HEK293 (cell line): ENCODE measurements at regions not wholly inside any gene's neighbourhood (a gene's known extent, or its start where the extent isn't known, plus 50 kb on each side); places are given as distances from the start of the nearest gene placed in this dataset.
"Not testable (repeated sequence)": the region's sequence is repeated elsewhere in the genome, so short reads cannot be mapped to it uniquely, and the experiment has no call there.

Experiments
- CTCF ChIA-PET: fragments of 350-600 bp; formaldehyde crosslinking; extraction: SDS; loops from one replicate; lab custom pipeline; 2021; ENCODE audit warnings: antibody characterized with exemption; lab: Yijun Ruan, JAX
- POLR2A ChIA-PET: fragments of 300-600 bp; formaldehyde crosslinking; extraction: SDS; loops from one replicate; lab custom pipeline; 2020; ENCODE audit warnings: antibody characterized with exemption, inconsistent platforms; lab: Yijun Ruan, JAX
- H3K27ac ChIP-seq: fragments of 200-500 bp; sonication (Bioruptor generic); 2 replicates; pipeline ENCODE4 v1.5.1; 2014; ENCODE audit warnings: low read depth, low read length, control low read depth, inconsistent platforms; ENCODE audit errors: extremely low read depth
- H3K36me3 ChIP-seq, 2 experiments: fragments of 200-500 bp in 1 of 2; sonication (Bioruptor generic) in 1 of 2; 1 replicate in 1 of 2; 2 replicates in 1 of 2; pipeline ENCODE4 v1.5.1; 2014 to 2017; ENCODE audit warnings: inconsistent platforms in 2 of 2, low read length in 2 of 2; ENCODE audit not compliant: control insufficient read depth in 2 of 2, insufficient read depth in 1 of 2
- H3K4me1 ChIP-seq: fragments of 200-500 bp; sonication (Bioruptor generic); 2 replicates; pipeline ENCODE4 v1.5.1; 2014; ENCODE audit warnings: mild to moderate bottlenecking, low read length, inconsistent platforms; ENCODE audit not compliant: control insufficient read depth, insufficient read depth
- H3K4me3 ChIP-seq: 2 replicates; pipeline ENCODE4 v1.5.1; 2011; ENCODE audit warnings: low read depth, mild to moderate bottlenecking, control low read depth, low read length, moderate library complexity
- H3K9me3 ChIP-seq: fragments of 200-500 bp; sonication (Bioruptor generic); 2 replicates; pipeline ENCODE4 v1.5.1; 2014; ENCODE audit warnings: low read depth, low read length, inconsistent platforms; ENCODE audit not compliant: control insufficient read depth, insufficient read depth
- GFI1B ChIP-seq: fragments of 450-650 bp; formaldehyde crosslinking; IDR thresholded peaks from 2 replicates; pipeline ENCODE4 v1.5.1; 2016; ENCODE audit warnings: missing biosample characterization, missing genetic modification characterization
- HOXA7 ChIP-seq: sonication (generic); formaldehyde crosslinking; IDR thresholded peaks from 2 replicates; pipeline ENCODE4 v1.8.1; 2022; ENCODE audit warnings: missing genetic modification reagents, borderline replicate concordance
- MYNN ChIP-seq: fragments of 450-650 bp; formaldehyde crosslinking; IDR thresholded peaks from 2 replicates; pipeline ENCODE4 v1.5.1; 2016; ENCODE audit warnings: missing biosample characterization, missing genetic modification characterization, borderline replicate concordance
- OVOL3 ChIP-seq: fragments of 450-650 bp; formaldehyde crosslinking; IDR thresholded peaks from 2 replicates; pipeline ENCODE4 v1.5.1; 2016; ENCODE audit warnings: missing biosample characterization, missing genetic modification characterization
- SCRT2 ChIP-seq: fragments of 450-650 bp; formaldehyde crosslinking; IDR thresholded peaks from 2 replicates; pipeline ENCODE4 v1.5.1; 2016; ENCODE audit warnings: missing biosample characterization, missing genetic modification characterization
- TCF7L2 ChIP-seq: IDR thresholded peaks from 2 replicates; pipeline ENCODE4 v1.6.1; 2011; ENCODE audit warnings: low read depth, mild to moderate bottlenecking, inconsistent platforms, low read length, moderate library complexity, borderline replicate concordance
- YY1 ChIP-seq: fragments of 450-650 bp; formaldehyde crosslinking; IDR thresholded peaks from 2 replicates; pipeline ENCODE4 v1.5.1; 2018; ENCODE audit warnings: missing biosample characterization, missing genetic modification characterization
- ZBTB17 ChIP-seq: fragments of 450-650 bp; formaldehyde crosslinking; IDR thresholded peaks from 2 replicates; pipeline ENCODE4 v1.5.1; 2016; ENCODE audit warnings: missing biosample characterization, missing genetic modification characterization
- ZEB2 ChIP-seq: fragments of 450-650 bp; formaldehyde crosslinking; IDR thresholded peaks from 2 replicates; pipeline ENCODE4 v1.5.1; 2016; ENCODE audit warnings: missing biosample characterization, missing genetic modification characterization
- ZNF10 ChIP-seq: fragments of 450-650 bp; formaldehyde crosslinking; IDR thresholded peaks from 2 replicates; pipeline ENCODE4 v1.5.1; 2017; ENCODE audit warnings: missing biosample characterization, missing genetic modification characterization
- ZNF155 ChIP-seq: fragments of 450-650 bp; formaldehyde crosslinking; IDR thresholded peaks from 2 replicates; pipeline ENCODE4 v1.5.1; 2016; ENCODE audit warnings: missing biosample characterization, missing genetic modification characterization
- ZNF169 ChIP-seq: fragments of 450-650 bp; formaldehyde crosslinking; IDR thresholded peaks from 2 replicates; pipeline ENCODE4 v1.5.1; 2016; ENCODE audit warnings: missing biosample characterization, missing genetic modification characterization
- ZNF223 ChIP-seq: fragments of 450-650 bp; formaldehyde crosslinking; IDR thresholded peaks from 2 replicates; pipeline ENCODE4 v1.5.1; 2016; ENCODE audit warnings: missing biosample characterization, missing genetic modification characterization
- ZNF266 ChIP-seq: fragments of 450-650 bp; formaldehyde crosslinking; IDR thresholded peaks from 2 replicates; pipeline ENCODE4 v1.5.1; 2016; ENCODE audit warnings: missing biosample characterization, missing genetic modification characterization, low read depth
- ZNF280C ChIP-seq: fragments of 450-650 bp; formaldehyde crosslinking; IDR thresholded peaks from 2 replicates; pipeline ENCODE4 v1.5.1; 2016; ENCODE audit warnings: missing biosample characterization, missing genetic modification characterization
- ZNF510 ChIP-seq: fragments of 450-650 bp; formaldehyde crosslinking; IDR thresholded peaks from 2 replicates; pipeline ENCODE4 v1.5.1; 2018; ENCODE audit warnings: mild to moderate bottlenecking, missing genetic modification characterization, missing biosample characterization; ENCODE audit not compliant: insufficient replicate concordance
- ZNF529 ChIP-seq: fragments of 450-650 bp; formaldehyde crosslinking; IDR thresholded peaks from 2 replicates; pipeline ENCODE4 v1.5.1; 2017; ENCODE audit warnings: missing genetic modification characterization, missing biosample characterization; ENCODE audit not compliant: insufficient replicate concordance
- ZNF548 ChIP-seq: fragments of 450-650 bp; formaldehyde crosslinking; IDR thresholded peaks from 2 replicates; pipeline ENCODE4 v1.5.1; 2016; ENCODE audit warnings: missing biosample characterization, missing genetic modification characterization
- ZNF623 ChIP-seq: fragments of 450-650 bp; formaldehyde crosslinking; IDR thresholded peaks from 2 replicates; pipeline ENCODE4 v1.5.1; 2016; ENCODE audit warnings: missing biosample characterization, missing genetic modification characterization
- ZNF626 ChIP-seq: fragments of 450-650 bp; sonication (Bioruptor Pico); formaldehyde crosslinking; IDR thresholded peaks from 2 replicates; pipeline ENCODE4 v1.5.1; 2018; ENCODE audit warnings: missing biosample characterization, missing genetic modification characterization, inconsistent platforms
- ZNF639 ChIP-seq: fragments of 450-650 bp; formaldehyde crosslinking; IDR thresholded peaks from 2 replicates; pipeline ENCODE4 v1.5.1; 2016; ENCODE audit warnings: missing biosample characterization, missing genetic modification characterization
- ZNF791 ChIP-seq: fragments of 450-650 bp; formaldehyde crosslinking; IDR thresholded peaks from 2 replicates; pipeline ENCODE4 v1.5.1; 2016; ENCODE audit warnings: missing biosample characterization, missing genetic modification characterization
- TF ChIP-seq, protein P1 (sequence below): fragments of 450-650 bp; formaldehyde crosslinking; conservative IDR thresholded peaks from 2 replicates; pipeline ENCODE4 v1.5.1; 2016; ENCODE audit warnings: low read depth, missing biosample characterization, missing genetic modification characterization

DNA sequence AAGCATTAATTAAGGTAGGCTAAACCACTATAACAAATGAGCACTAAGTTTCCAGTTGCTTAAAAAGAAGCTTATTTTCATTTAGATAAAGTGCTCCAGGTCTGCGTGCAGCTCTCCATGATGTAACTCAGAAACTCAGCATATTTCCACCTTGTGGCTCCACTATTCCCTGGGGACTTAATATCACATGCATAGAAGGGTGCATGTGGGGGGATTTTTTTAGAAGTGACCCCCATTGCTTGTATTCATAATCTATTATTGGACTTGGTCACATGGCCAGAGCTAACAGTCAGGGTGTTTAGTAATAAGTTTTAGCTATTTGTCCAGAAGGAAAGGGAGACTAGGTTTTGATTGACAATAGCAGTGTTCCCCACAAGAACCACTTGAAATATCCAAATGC is 86.8 kb downstream of the TMCO5A start:
- no peak for TF ChIP-seq ZNF791 (tag by site-specific recombination)
- no peak for TF ChIP-seq YY1 (tag by site-specific recombination)
- no peak for TF ChIP-seq ZNF623 (tag by site-specific recombination)
- no peak for TF ChIP-seq ZNF548 (tag by site-specific recombination)
- TF ChIP-seq ZNF280C: no peak
- no peak for TF ChIP-seq ZEB2 (tag by site-specific recombination)
- no peak for TF ChIP-seq ZNF266 (tag by site-specific recombination)
- no peak for TF ChIP-seq ZNF155 (tag by site-specific recombination)
- ChIA-PET CTCF (interaction anchor here (0.8 kb wide), 2 partner anchors 419 to 670 kb away, joined by 3 to 4 read pairs; no protein-coding TSS in a partner anchor), POLR2A (no interaction called here)
- Histone ChIP-seq H3K4me3 (no peak overlapping the region), H3K36me3 (no peaks in the 10 kb centered on the region), H3K27ac (no peak overlapping the region), H3K4me1 (no peaks in the 10 kb centered on the region), H3K9me3 (no peaks in the 10 kb centered on the region)

- Histone ChIP-seq H3K4me1 (no peaks in the 10 kb centered on the region), H3K27ac (no peak overlapping the region), H3K9me3 (no peaks in the 10 kb centered on the region), H3K4me3 (no peak overlapping the region)
- ChIA-PET CTCF (no interaction called here), POLR2A (no interaction called here)
- TF ChIP-seq ZNF223 (tag by site-specific recombination) (no peak), GFI1B (tag by site-specific recombination) (no peak), ZBTB17 (tag by site-specific recombination) (no peak), ZNF510 (tag by site-specific recombination) (no peak), SCRT2 (tag by site-specific recombination) (no peak), ZNF10 (no peak), ZNF626 (tag by site-specific recombination) (no peak), OVOL3 (tag by site-specific recombination) (no peak), ZNF529 (no peak), TCF7L2 (no peak), MYNN (tag by site-specific recombination) (no peak), ZNF639 (tag by site-specific recombination) (no peak), HOXA7 (CRISPR knock-in tag) (no peak), ZNF169 (tag by site-specific recombination) (no peak)
- TF ChIP-seq, protein P1, sequence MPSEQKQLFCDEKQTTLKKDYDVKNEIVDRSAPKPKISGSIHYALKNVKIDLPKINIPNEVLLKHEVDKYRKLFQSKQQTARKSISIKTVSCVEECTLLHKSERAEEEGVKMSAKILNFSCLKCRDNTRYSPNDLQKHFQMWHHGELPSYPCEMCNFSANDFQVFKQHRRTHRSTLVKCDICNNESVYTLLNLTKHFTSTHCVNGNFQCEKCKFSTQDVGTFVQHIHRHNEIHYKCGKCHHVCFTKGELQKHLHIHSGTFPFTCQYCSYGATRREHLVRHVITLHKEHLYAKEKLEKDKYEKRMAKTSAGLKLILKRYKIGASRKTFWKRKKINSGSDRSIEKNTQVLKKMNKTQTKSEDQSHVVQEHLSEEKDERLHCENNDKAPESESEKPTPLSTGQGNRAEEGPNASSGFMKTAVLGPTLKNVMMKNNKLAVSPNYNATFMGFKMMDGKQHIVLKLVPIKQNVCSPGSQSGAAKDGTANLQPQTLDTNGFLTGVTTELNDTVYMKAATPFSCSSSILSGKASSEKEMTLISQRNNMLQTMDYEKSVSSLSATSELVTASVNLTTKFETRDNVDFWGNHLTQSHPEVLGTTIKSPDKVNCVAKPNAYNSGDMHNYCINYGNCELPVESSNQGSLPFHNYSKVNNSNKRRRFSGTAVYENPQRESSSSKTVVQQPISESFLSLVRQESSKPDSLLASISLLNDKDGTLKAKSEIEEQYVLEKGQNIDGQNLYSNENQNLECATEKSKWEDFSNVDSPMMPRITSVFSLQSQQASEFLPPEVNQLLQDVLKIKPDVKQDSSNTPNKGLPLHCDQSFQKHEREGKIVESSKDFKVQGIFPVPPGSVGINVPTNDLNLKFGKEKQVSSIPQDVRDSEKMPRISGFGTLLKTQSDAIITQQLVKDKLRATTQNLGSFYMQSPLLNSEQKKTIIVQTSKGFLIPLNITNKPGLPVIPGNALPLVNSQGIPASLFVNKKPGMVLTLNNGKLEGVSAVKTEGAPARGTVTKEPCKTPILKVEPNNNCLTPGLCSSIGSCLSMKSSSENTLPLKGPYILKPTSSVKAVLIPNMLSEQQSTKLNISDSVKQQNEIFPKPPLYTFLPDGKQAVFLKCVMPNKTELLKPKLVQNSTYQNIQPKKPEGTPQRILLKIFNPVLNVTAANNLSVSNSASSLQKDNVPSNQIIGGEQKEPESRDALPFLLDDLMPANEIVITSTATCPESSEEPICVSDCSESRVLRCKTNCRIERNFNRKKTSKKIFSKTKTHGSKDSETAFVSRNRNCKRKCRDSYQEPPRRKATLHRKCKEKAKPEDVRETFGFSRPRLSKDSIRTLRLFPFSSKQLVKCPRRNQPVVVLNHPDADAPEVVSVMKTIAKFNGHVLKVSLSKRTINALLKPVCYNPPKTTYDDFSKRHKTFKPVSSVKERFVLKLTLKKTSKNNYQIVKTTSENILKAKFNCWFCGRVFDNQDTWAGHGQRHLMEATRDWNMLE: no peak
- TF ChIP-seq, all 188 proteins: peak for 0
- H3K36me3 ChIP-seq: no peaks in the 10 kb centered on the region
These were observed 90.1 kb downstream of the TMCO5A start for GRCh38 chr15:38024293-38025091.

GRCh38 chr15:38025656-38026055 is 91.2 kb downstream of the TMCO5A start:
- H3K4me3 ChIP-seq, H3K36me3 ChIP-seq, H3K9me3 ChIP-seq, H3K4me1 ChIP-seq, POLR2A ChIA-PET, CTCF ChIA-PET, H3K27ac ChIP-seq: not testable (repeated sequence)
